OCI-LY1 (cell line): ENCODE measurements at regions not wholly inside any gene's neighbourhood (a gene's known extent, or its start where the extent isn't known, plus 50 kb on each side); places are given as distances from the start of the nearest gene placed in this dataset.

Experiments
- H2AFZ ChIP-seq: fragments of 200-600 bp; sonication (generic), shearing (Covaris generic); 2 replicates; pipeline ENCODE4 v1.6.0; 2014; ENCODE audit warnings: antibody characterized with exemption, mild to moderate bottlenecking, low read length
- H3F3A ChIP-seq: fragments of 200-600 bp; sonication (generic), shearing (Covaris generic); 2 replicates; pipeline ENCODE4 v1.6.0; 2014; ENCODE audit warnings: mild to moderate bottlenecking, antibody characterized with exemption, low read length, moderate library complexity; ENCODE audit not compliant: insufficient read depth
- H3K27ac ChIP-seq: fragments of 200-600 bp; sonication (generic); 2 replicates; pipeline ENCODE4 v1.5.1; 2014; ENCODE audit warnings: low read length, mixed run types, mild to moderate bottlenecking, low read depth; ENCODE audit not compliant: poor library complexity, severe bottlenecking
- H3K27me3 ChIP-seq: fragments of 200-600 bp; sonication (generic); 2 replicates; pipeline ENCODE4 v1.6.0; 2014; ENCODE audit warnings: antibody characterized with exemption, mild to moderate bottlenecking, low read length, moderate library complexity; ENCODE audit not compliant: insufficient read depth
- H3K36me3 ChIP-seq: fragments of 200-600 bp; sonication (generic); 2 replicates; pipeline ENCODE4 v1.6.1; 2014; ENCODE audit warnings: mild to moderate bottlenecking, antibody characterized with exemption, low read length, moderate library complexity, mixed read lengths; ENCODE audit not compliant: insufficient read depth
- H3K4me1 ChIP-seq: fragments of 200-600 bp; sonication (generic); 2 replicates; pipeline ENCODE4 v1.5.1; 2014; ENCODE audit warnings: mild to moderate bottlenecking, low read length, moderate library complexity; ENCODE audit not compliant: insufficient read depth, severe bottlenecking
- H3K4me2 ChIP-seq: fragments of 200-600 bp; sonication (generic), shearing (Covaris generic); 2 replicates; pipeline ENCODE4 v1.6.1; 2014; ENCODE audit warnings: low read length
- H3K4me3 ChIP-seq: fragments of 200-600 bp; sonication (generic); 2 replicates; pipeline ENCODE4 v1.5.1; 2014; ENCODE audit warnings: low read length, low read depth, mild to moderate bottlenecking, mixed read lengths; ENCODE audit not compliant: poor library complexity, severe bottlenecking
- H3K79me2 ChIP-seq: fragments of 200-600 bp; shearing (Covaris generic); 2 replicates; pipeline ENCODE4 v1.6.1; 2016; ENCODE audit warnings: mixed run types, low read length, mixed read lengths; ENCODE audit not compliant: insufficient read depth
- H3K9ac ChIP-seq: fragments of 200-600 bp; sonication (generic), shearing (Covaris generic); 2 replicates; pipeline ENCODE4 v1.6.1; 2014; ENCODE audit warnings: mild to moderate bottlenecking, low read length, mixed read lengths
- H3K9me2 ChIP-seq: fragments of 200-600 bp; sonication (generic), shearing (Covaris generic); 2 replicates; pipeline ENCODE4 v1.6.1; 2014; ENCODE audit warnings: low read depth, mild to moderate bottlenecking, low read length, mixed read lengths
- H3K9me3 ChIP-seq: fragments of 200-600 bp; shearing (Covaris generic); 2 replicates; pipeline ENCODE4 v1.6.1; 2014; ENCODE audit warnings: low read length, mixed read lengths
- H4K20me1 ChIP-seq: fragments of 200-600 bp; sonication (generic), shearing (Covaris generic); 2 replicates; pipeline ENCODE4 v1.6.0; 2016; ENCODE audit warnings: mild to moderate bottlenecking, low read length; ENCODE audit not compliant: insufficient read depth
- CTCF ChIP-seq: fragments of 200-600 bp; sonication (generic), shearing (Covaris generic); IDR thresholded peaks from 2 replicates; pipeline ENCODE4 v1.5.1; 2017; ENCODE audit warnings: mild to moderate bottlenecking, antibody characterized with exemption, low read length, moderate library complexity, mixed read lengths
- EZH2 ChIP-seq: fragments of 200-600 bp; sonication (generic), shearing (Covaris generic); IDR thresholded peaks from 2 replicates; pipeline ENCODE4 v1.8.0; 2017; ENCODE audit warnings: borderline replicate concordance, mixed run types, mild to moderate bottlenecking, antibody characterized with exemption, low read length, moderate library complexity, mixed read lengths

GRCh38 chr9:87238545-87238944 lies 259.1 kb upstream of the DAPK1 start:
- no peaks in the 10 kb centered on the region for H4K20me1 ChIP-seq
- H3K79me2 ChIP-seq: no peaks in the 10 kb centered on the region
- no peaks in the 10 kb centered on the region for H3F3A ChIP-seq
- no peak overlapping the region for H3K4me2 ChIP-seq
- TF ChIP-seq CTCF (no peak), EZH2 (no peak)
- H3K9ac ChIP-seq: no peak overlapping the region
- no peak overlapping the region for H2AFZ ChIP-seq
- no peaks in the 10 kb centered on the region for H3K4me1 ChIP-seq
- H3K27ac ChIP-seq: no peak overlapping the region
- no peaks in the 10 kb centered on the region for H3K36me3 ChIP-seq
- H3K9me3 ChIP-seq: no peaks in the 10 kb centered on the region
- H3K9me2 ChIP-seq: no peaks in the 10 kb centered on the region
- no peaks in the 10 kb centered on the region for H3K27me3 ChIP-seq
- H3K4me3 ChIP-seq: no peak overlapping the region

- no peak overlapping the region for H2AFZ ChIP-seq
Measured at GRCh38 chr9:87239312-87239711, 258.4 kb upstream of the DAPK1 start.

GRCh38 chr9:87243602-87244001 lies 254.1 kb upstream of the DAPK1 start:
- TF ChIP-seq CTCF (no peak), EZH2 (no peak)
- no peak overlapping the region for H3K27ac ChIP-seq
- no peaks in the 10 kb centered on the region for H3K79me2 ChIP-seq
- H3K27me3 ChIP-seq: 0 out of 2 replicates have a peak, but pooled peaks cover 2% of the 10 kb centered on the region
- no peaks in the 10 kb centered on the region for H3F3A ChIP-seq
- H3K4me1 ChIP-seq: no peaks in the 10 kb centered on the region
- H3K4me3 ChIP-seq: no peak overlapping the region
- H3K9me2 ChIP-seq: no peaks in the 10 kb centered on the region
- no peaks in the 10 kb centered on the region for H3K9me3 ChIP-seq
- no peaks in the 10 kb centered on the region for H4K20me1 ChIP-seq
- H3K4me2 ChIP-seq: no peak overlapping the region
- H3K9ac ChIP-seq: no peak overlapping the region
- no peaks in the 10 kb centered on the region for H3K36me3 ChIP-seq
- no peak overlapping the region for H2AFZ ChIP-seq

More at GRCh38 chr9:87239312-87239711, 258.4 kb upstream of the DAPK1 start:
- Histone ChIP-seq H3F3A (no peaks in the 10 kb centered on the region), H3K79me2 (no peaks in the 10 kb centered on the region), H3K9ac (no peak overlapping the region), H3K9me3 (no peaks in the 10 kb centered on the region), H3K4me2 (no peak overlapping the region), H3K4me3 (no peak overlapping the region), H3K36me3 (no peaks in the 10 kb centered on the region), H4K20me1 (no peaks in the 10 kb centered on the region), H3K27me3 (no peaks in the 10 kb centered on the region), H3K4me1 (no peaks in the 10 kb centered on the region), H3K27ac (no peak overlapping the region), H3K9me2 (no peaks in the 10 kb centered on the region)
- no peak for TF ChIP-seq EZH2
- TF ChIP-seq CTCF: no peak
